ENCODE measurements at regions not wholly inside any gene's neighbourhood (a gene's known extent, or its start where the extent isn't known, plus 50 kb on each side); places are given as distances from the start of the nearest gene placed in this dataset.
A peak's percentile ranks its signal among the peaks of the same experiment; 100 is the strongest.
"Not testable (repeated sequence)": the region's sequence is repeated elsewhere in the genome, so short reads cannot be mapped to it uniquely, and the experiment has no call there.

DNA sequence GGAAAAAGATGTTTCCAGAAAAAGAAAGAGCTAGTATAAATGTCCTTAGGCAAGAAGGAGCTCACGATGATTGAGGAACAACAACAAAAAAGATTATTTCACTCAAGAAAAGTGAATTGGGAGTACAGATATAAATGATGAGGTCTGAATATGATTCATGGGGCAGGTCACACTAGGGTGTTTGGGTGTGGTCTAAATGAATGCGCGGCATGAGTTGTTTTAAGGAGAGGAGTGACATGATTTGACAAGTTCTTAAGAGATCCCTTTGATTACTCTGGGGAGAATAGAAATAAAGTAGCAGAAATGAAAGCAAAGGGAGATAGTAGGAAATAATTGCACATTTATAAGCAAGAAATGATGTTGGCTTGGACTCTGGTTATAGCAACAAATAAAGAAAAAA is 59.3 kb downstream of the NUTM2D start:
- not testable (repeated sequence) for DNase-seq (ENCODE audit: low read depth in 2 of 3, low spot score in 2 of 3)

GRCh38 chr10:87422641-87423040 is 65.1 kb downstream of the NUTM2D start:
- not testable (repeated sequence) for DNase-seq (ENCODE audit: low read depth in 2 of 3, low spot score in 2 of 3)

- not testable (repeated sequence) for DNase-seq (ENCODE audit: low read depth in 2 of 3, low spot score in 2 of 3)
Measured at GRCh38 chr10:87424697-87425373, 67.3 kb downstream of the NUTM2D start.

GRCh38 chr10:87433836-87434235 is 70.9 kb upstream of the MINPP1 start:
- DNase-seq (ENCODE audit: low read depth in 2 of 3, low spot score in 2 of 3), result not testable (repeated sequence)

DNA sequence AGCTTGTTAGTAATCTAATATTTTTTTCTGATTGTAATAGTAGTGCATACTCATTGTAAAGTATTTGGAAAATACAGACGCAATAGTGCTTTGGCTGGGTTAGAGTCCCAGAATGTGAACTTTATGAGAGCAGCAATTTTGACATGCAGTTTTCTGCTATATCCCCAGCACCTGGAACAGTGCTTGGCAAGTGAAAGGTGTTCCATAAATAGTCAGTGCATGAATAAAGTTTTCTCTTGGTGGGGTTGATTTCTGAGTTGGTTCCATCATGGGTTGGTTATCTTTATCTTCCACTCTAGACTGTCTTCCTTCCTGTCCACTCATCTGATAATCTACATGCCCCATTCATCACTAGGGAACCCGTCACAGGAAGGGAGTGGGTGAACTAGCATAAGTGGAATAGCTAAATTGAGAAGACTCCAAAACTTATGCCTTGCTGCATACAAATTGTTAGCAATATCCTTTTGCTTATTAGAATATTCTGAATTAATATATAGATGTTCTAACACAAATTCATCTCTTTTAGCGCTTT is 69.3 kb upstream of the MINPP1 start:
- peak in 2 of 3 donors; percentile 7 to 23 for DNase-seq (ENCODE audit: low read depth in 2 of 3, low spot score in 2 of 3)

DNA sequence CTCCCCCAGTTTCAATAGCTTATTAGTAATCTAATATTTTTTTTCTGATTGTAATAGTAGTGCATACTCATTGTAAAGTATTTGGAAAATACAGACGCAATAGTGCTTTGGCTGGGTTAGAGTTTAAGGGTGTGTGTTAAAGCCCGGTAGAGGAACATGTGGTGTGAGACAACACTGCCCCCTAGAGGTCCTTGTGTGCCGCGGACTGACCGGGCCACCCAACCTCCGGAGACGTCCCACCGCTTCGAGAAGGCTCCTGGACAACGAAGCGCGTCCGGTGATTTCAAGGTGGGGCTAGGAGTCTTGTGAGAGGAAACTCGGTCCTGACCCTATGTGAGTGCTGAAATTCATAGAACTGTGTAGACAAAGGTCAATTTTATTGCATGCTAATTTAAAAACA is 68.6 kb upstream of the MINPP1 start:
- DNase-seq (ENCODE audit: low read depth in 2 of 3, low spot score in 2 of 3), result not testable (repeated sequence)

DNA sequence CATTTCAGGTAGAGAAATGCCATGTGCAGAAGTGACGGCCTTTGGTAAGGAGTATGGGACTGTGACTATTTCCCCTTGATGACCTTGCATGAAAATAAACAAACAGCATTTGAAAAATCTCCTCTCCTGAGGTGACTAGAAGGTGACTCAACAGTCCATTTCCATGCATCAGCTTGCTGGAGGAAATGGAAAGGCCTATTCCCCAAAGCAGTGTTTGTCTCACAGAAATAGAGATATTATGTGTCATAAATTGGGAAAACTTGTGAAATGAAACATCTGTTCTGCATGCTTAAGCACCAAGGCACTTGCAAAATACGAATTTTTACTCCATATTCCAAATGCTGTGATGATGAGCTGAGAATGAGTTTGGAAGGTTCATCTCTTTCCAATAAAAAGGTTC is 67.2 kb upstream of the MINPP1 start:
- DNase-seq (ENCODE audit: low read depth in 2 of 3, low spot score in 2 of 3), result not testable (repeated sequence)
